Smooth muscle cell (in vitro differentiated cells): ENCODE measurements at regions not wholly inside any gene's neighbourhood (a gene's known extent, or its start where the extent isn't known, plus 50 kb on each side); places are given as distances from the start of the nearest gene placed in this dataset.

ENCODE experiments used
- DNase-seq: peaks from one replicate; lab custom pipeline; 2025; ENCODE audit not compliant: unreplicated experiment; lab: John Stamatoyannopoulos, UW
- H2AFZ ChIP-seq: fragments of 200-600 bp; sonication (generic); 2 replicates; pipeline ENCODE4 v1.6.0; 2016; ENCODE audit warnings: antibody characterized with exemption, low read depth, mild to moderate bottlenecking
- H3F3A ChIP-seq: fragments of 200-600 bp; sonication (generic); 2 replicates; pipeline ENCODE4 v1.6.0; 2017; ENCODE audit warnings: antibody characterized with exemption, low read depth
- H3K27ac ChIP-seq: fragments of 200-600 bp; sonication (generic); 2 replicates; pipeline ENCODE4 v1.5.1; 2016; ENCODE audit warnings: low read depth, mild to moderate bottlenecking
- H3K27me3 ChIP-seq: fragments of 200-600 bp; sonication (generic); 2 replicates; pipeline ENCODE4 v1.6.1; 2016; ENCODE audit warnings: low read depth, mild to moderate bottlenecking
- H3K36me3 ChIP-seq: fragments of 200-600 bp; sonication (generic); 2 replicates; pipeline ENCODE4 v1.5.1; 2016; ENCODE audit warnings: low read depth
- H3K4me1 ChIP-seq: fragments of 200-600 bp; sonication (generic); 2 replicates; pipeline ENCODE4 v1.5.1; 2016; ENCODE audit warnings: low read depth
- H3K4me2 ChIP-seq: fragments of 200-600 bp; sonication (generic); 2 replicates; pipeline ENCODE4 v1.6.0; 2016; ENCODE audit warnings: mild to moderate bottlenecking
- H3K4me3 ChIP-seq: fragments of 200-600 bp; sonication (generic); 2 replicates; pipeline ENCODE4 v1.5.1; 2016; ENCODE audit warnings: mild to moderate bottlenecking
- H3K79me2 ChIP-seq: fragments of 200-600 bp; sonication (generic); 2 replicates; pipeline ENCODE4 v1.6.0; 2016; ENCODE audit warnings: low read depth, mild to moderate bottlenecking
- H3K9ac ChIP-seq: fragments of 200-600 bp; sonication (generic); 2 replicates; pipeline ENCODE4 v1.6.0; 2016; ENCODE audit warnings: low read depth
- H3K9me3 ChIP-seq: fragments of 200-600 bp; sonication (generic); replicated peaks from 2 replicates; pipeline ENCODE4 v1.5.1; 2016; ENCODE audit warnings: low read depth
- H4K20me1 ChIP-seq: fragments of 200-600 bp; sonication (generic); 2 replicates; pipeline ENCODE4 v1.6.0; 2016; ENCODE audit warnings: low read depth
- WGBS: methylation state at CpG from one replicate; pipeline ENCODE4 v1.1.7; 2016; ENCODE audit warnings: low lambda C conversion rate; 5-methylcytosine and 5-hydroxymethylcytosine counted together
- TF ChIP-seq, protein P1 (sequence below): fragments of 200-600 bp; sonication (generic); IDR thresholded peaks from 2 replicates; pipeline ENCODE4 v1.5.1; 2017; ENCODE audit warnings: borderline replicate concordance, mild to moderate bottlenecking, antibody characterized with exemption; ENCODE audit not compliant: insufficient read depth, poor library complexity, severe bottlenecking

DNA sequence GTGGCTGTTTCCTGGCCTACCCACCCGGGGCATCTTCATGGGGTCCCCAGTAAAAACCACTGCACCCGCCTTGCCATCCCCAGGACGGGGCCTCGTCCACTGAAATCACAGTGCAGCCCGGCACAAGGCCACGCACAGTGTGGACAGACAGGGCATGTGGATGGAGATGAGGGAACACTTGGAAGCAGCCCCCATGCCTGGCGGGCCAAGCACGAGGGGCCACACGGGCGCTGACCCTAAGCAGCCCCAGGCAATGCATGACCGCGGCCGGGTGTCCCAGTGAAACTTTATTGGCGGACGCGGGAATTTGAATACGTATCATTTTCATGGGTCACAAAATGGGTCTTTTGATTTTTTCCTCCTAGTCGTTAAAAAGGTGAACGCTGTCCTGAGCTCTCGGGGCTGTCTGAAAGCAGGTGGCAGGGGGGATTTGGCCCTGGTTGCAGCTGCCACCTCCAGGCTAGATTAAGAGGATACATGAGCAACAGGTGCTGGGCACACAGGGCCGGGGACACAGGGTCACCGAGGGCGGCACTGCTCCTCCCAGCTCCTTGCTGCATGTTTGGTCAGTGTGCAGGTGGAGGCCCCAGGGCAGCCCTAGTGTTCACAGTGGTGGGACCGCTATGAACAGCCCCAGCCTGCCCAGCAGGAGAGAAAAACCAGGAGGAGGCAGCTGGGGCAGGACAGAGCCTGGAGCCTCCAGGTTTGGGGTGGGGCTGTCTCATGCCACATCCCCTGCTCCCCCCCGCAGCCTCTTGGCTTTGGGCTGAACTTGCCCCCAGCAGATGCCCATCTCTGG is 74.9 kb upstream of the SLCO4A1 start:
- 94% methylated on average over 24 of the region's 25 CpGs for WGBS
- H3K27me3 ChIP-seq: no peaks in the 10 kb centered on the region
- no peaks in the 10 kb centered on the region for H3K4me1 ChIP-seq
- H2AFZ ChIP-seq: no peak overlapping the region
- TF ChIP-seq, protein P1, sequence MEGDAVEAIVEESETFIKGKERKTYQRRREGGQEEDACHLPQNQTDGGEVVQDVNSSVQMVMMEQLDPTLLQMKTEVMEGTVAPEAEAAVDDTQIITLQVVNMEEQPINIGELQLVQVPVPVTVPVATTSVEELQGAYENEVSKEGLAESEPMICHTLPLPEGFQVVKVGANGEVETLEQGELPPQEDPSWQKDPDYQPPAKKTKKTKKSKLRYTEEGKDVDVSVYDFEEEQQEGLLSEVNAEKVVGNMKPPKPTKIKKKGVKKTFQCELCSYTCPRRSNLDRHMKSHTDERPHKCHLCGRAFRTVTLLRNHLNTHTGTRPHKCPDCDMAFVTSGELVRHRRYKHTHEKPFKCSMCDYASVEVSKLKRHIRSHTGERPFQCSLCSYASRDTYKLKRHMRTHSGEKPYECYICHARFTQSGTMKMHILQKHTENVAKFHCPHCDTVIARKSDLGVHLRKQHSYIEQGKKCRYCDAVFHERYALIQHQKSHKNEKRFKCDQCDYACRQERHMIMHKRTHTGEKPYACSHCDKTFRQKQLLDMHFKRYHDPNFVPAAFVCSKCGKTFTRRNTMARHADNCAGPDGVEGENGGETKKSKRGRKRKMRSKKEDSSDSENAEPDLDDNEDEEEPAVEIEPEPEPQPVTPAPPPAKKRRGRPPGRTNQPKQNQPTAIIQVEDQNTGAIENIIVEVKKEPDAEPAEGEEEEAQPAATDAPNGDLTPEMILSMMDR: no peak
- H3K9ac ChIP-seq: no peak overlapping the region
- no peak overlapping the region for H3K4me3 ChIP-seq
- H4K20me1 ChIP-seq: no peaks in the 10 kb centered on the region
- no peaks in the 10 kb centered on the region for H3F3A ChIP-seq
- H3K9me3 ChIP-seq: no peaks in the 10 kb centered on the region
- H3K27ac ChIP-seq: no peak overlapping the region
- H3K79me2 ChIP-seq: no peaks in the 10 kb centered on the region
- no peaks in the 10 kb centered on the region for H3K36me3 ChIP-seq
- DNase-seq: no peak
- no peak overlapping the region for H3K4me2 ChIP-seq

DNA sequence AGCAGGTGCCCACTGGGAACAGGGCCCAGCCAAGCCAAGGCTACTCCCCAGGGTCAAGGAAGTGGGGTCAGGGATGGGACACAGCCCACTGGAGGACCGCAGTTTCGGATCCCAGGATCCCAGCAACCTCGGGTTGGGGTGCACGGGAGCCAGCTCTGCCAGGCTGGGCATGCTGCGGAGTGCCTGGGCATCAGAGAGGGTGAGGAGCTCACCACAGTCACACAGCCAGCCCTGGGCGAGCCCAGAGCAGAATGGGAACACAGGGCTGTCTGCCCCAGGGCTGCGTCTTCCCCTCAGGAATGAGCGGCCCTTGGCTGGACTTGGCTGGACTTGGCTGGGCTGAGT is 74.3 kb upstream of the SLCO4A1 start:
- no peak overlapping the region for H3K4me3 ChIP-seq
- 88% methylated on average over 8 of the region's 8 CpGs for WGBS
- TF ChIP-seq, protein P1: no peak
- no peak overlapping the region for H3K9ac ChIP-seq
- no peak overlapping the region for H3K27ac ChIP-seq
- no peaks in the 10 kb centered on the region for H3K4me1 ChIP-seq
- no peaks in the 10 kb centered on the region for H3K79me2 ChIP-seq
- H3K36me3 ChIP-seq: no peaks in the 10 kb centered on the region
- no peak overlapping the region for H3K4me2 ChIP-seq
- no peak overlapping the region for H2AFZ ChIP-seq
- no peak for DNase-seq
- H3K27me3 ChIP-seq: no peaks in the 10 kb centered on the region
- H4K20me1 ChIP-seq: no peaks in the 10 kb centered on the region
- H3F3A ChIP-seq: no peaks in the 10 kb centered on the region
- H3K9me3 ChIP-seq: no peaks in the 10 kb centered on the region

- Histone ChIP-seq H2AFZ (no peak overlapping the region), H3K4me1 (no peaks in the 10 kb centered on the region), H4K20me1 (no peaks in the 10 kb centered on the region), H3K9me3 (no peaks in the 10 kb centered on the region), H3K36me3 (no peaks in the 10 kb centered on the region), H3F3A (no peaks in the 10 kb centered on the region), H3K4me3 (no peak overlapping the region), H3K9ac (no peak overlapping the region), H3K27ac (no peak overlapping the region), H3K4me2 (no peak overlapping the region), H3K79me2 (no peaks in the 10 kb centered on the region), H3K27me3 (peaks cover 5% of the 10 kb centered on the region)
- 91% methylated on average over 19 of the region's 19 CpGs for WGBS
- TF ChIP-seq, protein P1: no peak
- DNase-seq: no peak
These were observed 72.7 kb upstream of the SLCO4A1 start for GRCh38 chr20:62569615-62570014.

- DNase-seq: no peak
- H3K4me1 ChIP-seq: no peaks in the 10 kb centered on the region
- no peak overlapping the region for H3K4me2 ChIP-seq
- no peaks in the 10 kb centered on the region for H3K79me2 ChIP-seq
- H3K27me3 ChIP-seq: peaks cover 5% of the 10 kb centered on the region
- 83% methylated on average over 5 of the region's 5 CpGs for WGBS
- H3K9me3 ChIP-seq: no peaks in the 10 kb centered on the region
- no peak overlapping the region for H3K27ac ChIP-seq
- no peaks in the 10 kb centered on the region for H4K20me1 ChIP-seq
- TF ChIP-seq, protein P1: no peak
- no peak overlapping the region for H3K4me3 ChIP-seq
- H3F3A ChIP-seq: no peaks in the 10 kb centered on the region
- H3K36me3 ChIP-seq: no peaks in the 10 kb centered on the region
- no peak overlapping the region for H3K9ac ChIP-seq
- H2AFZ ChIP-seq: no peak overlapping the region
These were observed 71.9 kb upstream of the SLCO4A1 start for GRCh38 chr20:62570403-62570802.
